WTC11 (cell line): ENCODE measurements at regions not wholly inside any gene's neighbourhood (a gene's known extent, or its start where the extent isn't known, plus 50 kb on each side); places are given as distances from the start of the nearest gene placed in this dataset.

Experiments used
- ATAC-seq: fragments of 200-7000 bp; cut with Tn5 transposase; 2 replicates; pipeline ENCODE4 v1.10.0; 2021; ENCODE audit warnings: mild to moderate bottlenecking, moderate library complexity
- CTCF ChIA-PET: fragments of 300-600 bp; sonication (Branson Sonifier 250); formaldehyde crosslinking; loops from one replicate; lab custom pipeline; 2021; ENCODE audit warnings: antibody characterized with exemption; lab: Charles Lee
- POLR2A ChIA-PET: fragments of 350-600 bp; sonication (Branson Sonifier 250); formaldehyde crosslinking; loops from one replicate; lab custom pipeline; 2021; ENCODE audit warnings: antibody characterized with exemption; lab: Charles Lee
- DNase-seq: peaks from one replicate; pipeline ENCODE4 v3.0.0; 2021; ENCODE audit warnings: low spot score
- H3K27ac Mint-ChIP-seq: 2 replicates; pipeline ENCODE4 v1.8.0; 2021; ENCODE audit warnings: mixed read lengths
- H3K27me3 Mint-ChIP-seq: 2 replicates; pipeline ENCODE4 v1.8.0; 2021; ENCODE audit warnings: low read depth, mild to moderate bottlenecking, moderate library complexity, mixed read lengths
- H3K36me3 Mint-ChIP-seq: 2 replicates; pipeline ENCODE4 v1.8.0; 2021; ENCODE audit warnings: mixed read lengths
- H3K4me1 Mint-ChIP-seq: 2 replicates; pipeline ENCODE4 v1.8.0; 2022; ENCODE audit warnings: mixed read lengths
- H3K4me3 Mint-ChIP-seq: 2 replicates; pipeline ENCODE4 v1.8.0; 2021; ENCODE audit warnings: mild to moderate bottlenecking, moderate library complexity, mixed read lengths
- H3K9me3 Mint-ChIP-seq: 2 replicates; pipeline ENCODE4 v1.8.0; 2021; ENCODE audit warnings: mixed read lengths
- AFF4 ChIP-seq: sonication (generic); formaldehyde crosslinking; IDR thresholded peaks from 2 replicates; pipeline ENCODE4 v1.8.1; 2023; ENCODE audit warnings: mild to moderate bottlenecking, missing genetic modification reagents, borderline replicate concordance
- ATF3 ChIP-seq: sonication (generic); formaldehyde crosslinking; conservative IDR thresholded peaks from 2 replicates; pipeline ENCODE4 v1.8.1; 2022; ENCODE audit warnings: mild to moderate bottlenecking, missing genetic modification reagents
- ATF6 ChIP-seq: sonication (generic); formaldehyde crosslinking; IDR thresholded peaks from 2 replicates; pipeline ENCODE4 v1.8.1; 2023; ENCODE audit warnings: mild to moderate bottlenecking, missing genetic modification reagents
- GTF2I ChIP-seq: fragments of 250-450 bp; sonication (Bioruptor Pico); conservative IDR thresholded peaks from 2 replicates; pipeline ENCODE4 v1.4.0; 2021; ENCODE audit warnings: mild to moderate bottlenecking
- MXD4 ChIP-seq: fragments of 250-450 bp; sonication (Bioruptor Pico); IDR thresholded peaks from 2 replicates; pipeline ENCODE4 v1.8.0; 2021; ENCODE audit warnings: mild to moderate bottlenecking, moderate library complexity, borderline replicate concordance
- PRRX2 ChIP-seq: fragments of 250-450 bp; sonication (Bioruptor Pico); IDR thresholded peaks from 2 replicates; pipeline ENCODE4 v1.8.0; 2021; ENCODE audit warnings: mild to moderate bottlenecking
- TP53 ChIP-seq: sonication (generic); formaldehyde crosslinking; IDR thresholded peaks from 2 replicates; pipeline ENCODE4 v1.8.1; 2023; ENCODE audit warnings: mild to moderate bottlenecking, missing genetic modification reagents
- USF1 ChIP-seq: sonication (generic); formaldehyde crosslinking; IDR thresholded peaks from 2 replicates; pipeline ENCODE4 v1.8.0; 2022; ENCODE audit warnings: mild to moderate bottlenecking, missing genetic modification reagents
- USF2 ChIP-seq: sonication (generic); formaldehyde crosslinking; IDR thresholded peaks from 2 replicates; pipeline ENCODE4 v1.8.1; 2023; ENCODE audit warnings: mild to moderate bottlenecking, missing genetic modification reagents, moderate library complexity
- ZNF416 ChIP-seq: fragments of 250-450 bp; sonication (Bioruptor Pico); IDR thresholded peaks from 2 replicates; pipeline ENCODE4 v1.9.0; 2021; ENCODE audit warnings: mild to moderate bottlenecking, inconsistent platforms
- ZNF423 ChIP-seq: fragments of 250-450 bp; sonication (Bioruptor Pico); IDR thresholded peaks from 2 replicates; pipeline ENCODE4 v2.1.2; 2022; ENCODE audit warnings: mild to moderate bottlenecking, moderate library complexity
- ZNF512 ChIP-seq: sonication (generic); formaldehyde crosslinking; IDR thresholded peaks from 2 replicates; pipeline ENCODE4 v1.8.1; 2022; ENCODE audit warnings: missing genetic modification reagents, borderline replicate concordance
- TF ChIP-seq, protein P1 (sequence below): fragments of 250-450 bp; sonication (Bioruptor Pico); IDR thresholded peaks from 2 replicates; pipeline ENCODE4 v1.9.0; 2021; ENCODE audit warnings: mild to moderate bottlenecking
- TF ChIP-seq, protein P2 (sequence below): sonication (generic); formaldehyde crosslinking; IDR thresholded peaks from 2 replicates; pipeline ENCODE4 v1.8.0; 2022; ENCODE audit warnings: mild to moderate bottlenecking, missing genetic modification reagents
- TF ChIP-seq, protein P3 (sequence below): sonication (generic); formaldehyde crosslinking; IDR thresholded peaks from 2 replicates; pipeline ENCODE4 v1.8.0; 2022; ENCODE audit warnings: mild to moderate bottlenecking, missing genetic modification reagents

GRCh38 chr1:118396279-118396678, 211.3 kb upstream of the SPAG17 start:
- CTCF ChIA-PET, result no interaction called here
- H3K9me3 Mint-ChIP-seq, result no peaks in the 10 kb centered on the region; the same call in 1 of the 2 replicates
- H3K27me3 Mint-ChIP-seq, result no peaks in the 10 kb centered on the region
- no peaks in the 10 kb centered on the region for H3K36me3 Mint-ChIP-seq
- TF ChIP-seq USF2 (CRISPR knock-in tag) (no peak), GTF2I (no peak), ATF6 (CRISPR knock-in tag) (no peak), AFF4 (CRISPR knock-in tag) (no peak), ATF3 (CRISPR knock-in tag) (no peak), USF1 (CRISPR knock-in tag) (no peak), ZNF423 (CRISPR knock-in tag) (no peak), ZNF416 (CRISPR knock-in tag) (no peak), ZNF512 (CRISPR knock-in tag) (no peak), TP53 (CRISPR knock-in tag) (no peak), MXD4 (CRISPR knock-in tag) (no peak), PRRX2 (CRISPR knock-in tag) (no peak)
- TF ChIP-seq, protein P1, sequence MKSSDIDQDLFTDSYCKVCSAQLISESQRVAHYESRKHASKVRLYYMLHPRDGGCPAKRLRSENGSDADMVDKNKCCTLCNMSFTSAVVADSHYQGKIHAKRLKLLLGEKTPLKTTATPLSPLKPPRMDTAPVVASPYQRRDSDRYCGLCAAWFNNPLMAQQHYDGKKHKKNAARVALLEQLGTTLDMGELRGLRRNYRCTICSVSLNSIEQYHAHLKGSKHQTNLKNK, result no peak
- TF ChIP-seq, protein P2, sequence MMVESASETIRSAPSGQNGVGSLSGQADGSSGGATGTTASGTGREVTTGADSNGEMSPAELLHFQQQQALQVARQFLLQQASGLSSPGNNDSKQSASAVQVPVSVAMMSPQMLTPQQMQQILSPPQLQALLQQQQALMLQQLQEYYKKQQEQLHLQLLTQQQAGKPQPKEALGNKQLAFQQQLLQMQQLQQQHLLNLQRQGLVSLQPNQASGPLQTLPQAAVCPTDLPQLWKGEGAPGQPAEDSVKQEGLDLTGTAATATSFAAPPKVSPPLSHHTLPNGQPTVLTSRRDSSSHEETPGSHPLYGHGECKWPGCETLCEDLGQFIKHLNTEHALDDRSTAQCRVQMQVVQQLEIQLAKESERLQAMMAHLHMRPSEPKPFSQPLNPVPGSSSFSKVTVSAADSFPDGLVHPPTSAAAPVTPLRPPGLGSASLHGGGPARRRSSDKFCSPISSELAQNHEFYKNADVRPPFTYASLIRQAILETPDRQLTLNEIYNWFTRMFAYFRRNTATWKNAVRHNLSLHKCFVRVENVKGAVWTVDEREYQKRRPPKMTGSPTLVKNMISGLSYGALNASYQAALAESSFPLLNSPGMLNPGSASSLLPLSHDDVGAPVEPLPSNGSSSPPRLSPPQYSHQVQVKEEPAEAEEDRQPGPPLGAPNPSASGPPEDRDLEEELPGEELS (CRISPR knock-in tag), result no peak
- TF ChIP-seq, protein P3, sequence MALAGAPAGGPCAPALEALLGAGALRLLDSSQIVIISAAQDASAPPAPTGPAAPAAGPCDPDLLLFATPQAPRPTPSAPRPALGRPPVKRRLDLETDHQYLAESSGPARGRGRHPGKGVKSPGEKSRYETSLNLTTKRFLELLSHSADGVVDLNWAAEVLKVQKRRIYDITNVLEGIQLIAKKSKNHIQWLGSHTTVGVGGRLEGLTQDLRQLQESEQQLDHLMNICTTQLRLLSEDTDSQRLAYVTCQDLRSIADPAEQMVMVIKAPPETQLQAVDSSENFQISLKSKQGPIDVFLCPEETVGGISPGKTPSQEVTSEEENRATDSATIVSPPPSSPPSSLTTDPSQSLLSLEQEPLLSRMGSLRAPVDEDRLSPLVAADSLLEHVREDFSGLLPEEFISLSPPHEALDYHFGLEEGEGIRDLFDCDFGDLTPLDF, result no peak
- POLR2A ChIA-PET, result no interaction called here
- no peak overlapping the region for H3K4me3 Mint-ChIP-seq
- no peaks in the 10 kb centered on the region for H3K4me1 Mint-ChIP-seq
- no peak for ATAC-seq
- no peak for DNase-seq
- H3K27ac Mint-ChIP-seq, result no peak overlapping the region
